ENCODE measurements at regions not wholly inside any gene's neighbourhood (a gene's known extent, or its start where the extent isn't known, plus 50 kb on each side); places are given as distances from the start of the nearest gene placed in this dataset.
A peak's percentile ranks its signal among the peaks of the same experiment; 100 is the strongest.

DNA sequence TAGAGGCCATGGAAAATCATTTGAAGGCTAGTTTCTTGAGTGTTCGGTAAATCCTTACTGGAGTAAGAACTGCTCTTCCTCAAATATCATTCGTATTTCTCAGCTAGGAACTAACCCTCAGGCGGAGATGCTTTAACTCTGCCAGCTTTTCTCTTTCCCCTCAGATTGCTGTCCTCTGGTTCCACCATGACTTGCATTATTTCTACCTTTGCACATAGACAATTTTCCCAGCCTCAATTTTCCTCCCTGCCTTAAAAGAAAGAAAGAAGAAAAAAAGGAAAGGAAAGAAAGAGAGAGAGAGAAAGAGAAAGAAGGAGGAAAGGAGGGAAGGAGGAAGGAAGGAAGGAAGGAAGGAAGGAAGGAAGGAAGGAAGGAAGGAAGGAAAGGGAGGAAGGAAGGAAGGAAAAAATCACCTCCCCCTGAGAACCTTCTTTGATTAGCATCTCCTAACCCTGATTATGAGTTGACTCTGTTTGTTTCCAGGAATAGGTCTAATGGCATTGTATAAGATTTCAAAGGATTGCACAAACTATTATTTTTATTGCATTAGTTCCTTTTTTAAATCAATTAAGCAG lies 123.3 kb upstream of the FAM204A start:
- no peaks in the 10 kb centered on the region for H3F3A ChIP-seq (ENCODE audit: low read depth)
- H3K36me3 Mint-ChIP-seq: no peaks in the 10 kb centered on the region
- no peak overlapping the region for H3K27ac ChIP-seq
- no peaks in the 10 kb centered on the region for H3K9me3 ChIP-seq (ENCODE audit: low read depth)
- H3K4me1 Mint-ChIP-seq: peaks cover 8% of the 10 kb centered on the region
- H3K27me3 Mint-ChIP-seq (ENCODE audit: insufficient read depth, low read depth): peaks cover 9% of the 10 kb centered on the region
- no peaks in the 10 kb centered on the region for H3K36me3 ChIP-seq
- H3K27ac Mint-ChIP-seq: no peak overlapping the region
- H3K79me2 ChIP-seq (ENCODE audit: low read depth): no peaks in the 10 kb centered on the region
- H3K9ac ChIP-seq: no peak overlapping the region
- H2AFZ ChIP-seq (replicated peaks): no peak overlapping the region
- peaks cover 10% of the 10 kb centered on the region for H3K4me1 ChIP-seq
- no peak overlapping the region for H3K4me2 ChIP-seq
- no peak for DNase-seq (ENCODE audit: low spot score)
- no peaks in the 10 kb centered on the region for H4K20me1 ChIP-seq (ENCODE audit: low read depth)
- TF ChIP-seq EZH2phosphoT487 (IDR thresholded peaks at IDR 0.05): no peak
- TF ChIP-seq, protein P1, sequence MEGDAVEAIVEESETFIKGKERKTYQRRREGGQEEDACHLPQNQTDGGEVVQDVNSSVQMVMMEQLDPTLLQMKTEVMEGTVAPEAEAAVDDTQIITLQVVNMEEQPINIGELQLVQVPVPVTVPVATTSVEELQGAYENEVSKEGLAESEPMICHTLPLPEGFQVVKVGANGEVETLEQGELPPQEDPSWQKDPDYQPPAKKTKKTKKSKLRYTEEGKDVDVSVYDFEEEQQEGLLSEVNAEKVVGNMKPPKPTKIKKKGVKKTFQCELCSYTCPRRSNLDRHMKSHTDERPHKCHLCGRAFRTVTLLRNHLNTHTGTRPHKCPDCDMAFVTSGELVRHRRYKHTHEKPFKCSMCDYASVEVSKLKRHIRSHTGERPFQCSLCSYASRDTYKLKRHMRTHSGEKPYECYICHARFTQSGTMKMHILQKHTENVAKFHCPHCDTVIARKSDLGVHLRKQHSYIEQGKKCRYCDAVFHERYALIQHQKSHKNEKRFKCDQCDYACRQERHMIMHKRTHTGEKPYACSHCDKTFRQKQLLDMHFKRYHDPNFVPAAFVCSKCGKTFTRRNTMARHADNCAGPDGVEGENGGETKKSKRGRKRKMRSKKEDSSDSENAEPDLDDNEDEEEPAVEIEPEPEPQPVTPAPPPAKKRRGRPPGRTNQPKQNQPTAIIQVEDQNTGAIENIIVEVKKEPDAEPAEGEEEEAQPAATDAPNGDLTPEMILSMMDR (IDR thresholded peaks at IDR 0.05): no peak
- no peak for TF ChIP-seq EZH2 (IDR thresholded peaks at IDR 0.05)
- no peak overlapping the region for H3K4me3 ChIP-seq
- no peak overlapping the region for H3K4me3 Mint-ChIP-seq
- H3K9me3 Mint-ChIP-seq: no peaks in the 10 kb centered on the region
- H3K27me3 ChIP-seq: peaks cover 3% of the 10 kb centered on the region

DNA sequence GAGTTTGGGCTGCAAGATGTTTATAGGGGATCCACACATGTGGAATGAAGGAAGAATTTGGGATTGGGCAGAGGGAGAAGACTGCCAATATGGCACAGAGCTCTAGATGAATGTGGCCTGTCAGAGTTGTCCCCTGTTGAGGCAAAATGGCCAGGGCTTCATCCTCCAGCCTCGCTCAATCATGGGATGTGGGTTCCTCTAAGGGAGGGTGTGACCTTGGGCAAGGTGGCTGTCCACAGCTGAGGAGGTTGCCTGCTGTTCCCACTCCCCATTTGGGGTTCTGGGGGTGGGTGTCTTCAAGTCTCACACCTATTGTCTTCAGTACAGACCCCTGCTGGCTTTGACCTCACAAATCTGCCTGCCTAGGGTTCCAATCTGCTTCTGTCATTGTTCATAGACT lies 121.6 kb upstream of the FAM204A start:
- H3F3A ChIP-seq (ENCODE audit: low read depth): no peaks in the 10 kb centered on the region
- no peaks in the 10 kb centered on the region for H3K9me3 ChIP-seq (ENCODE audit: low read depth)
- H3K36me3 ChIP-seq: no peaks in the 10 kb centered on the region
- no peak for DNase-seq (ENCODE audit: low spot score)
- no peaks in the 10 kb centered on the region for H3K79me2 ChIP-seq (ENCODE audit: low read depth)
- no peak overlapping the region for H3K27ac ChIP-seq
- no peak overlapping the region for H3K27ac Mint-ChIP-seq
- TF ChIP-seq EZH2phosphoT487 (IDR thresholded peaks at IDR 0.05) (no peak), EZH2 (IDR thresholded peaks at IDR 0.05) (no peak)
- TF ChIP-seq, protein P1 (IDR thresholded peaks at IDR 0.05): no peak
- H3K27me3 Mint-ChIP-seq (ENCODE audit: insufficient read depth, low read depth): peaks cover 9% of the 10 kb centered on the region
- H3K9me3 Mint-ChIP-seq: no peaks in the 10 kb centered on the region
- H3K4me2 ChIP-seq: no peak overlapping the region
- no peaks in the 10 kb centered on the region for H3K36me3 Mint-ChIP-seq
- H3K4me3 ChIP-seq: no peak overlapping the region
- H4K20me1 ChIP-seq (ENCODE audit: low read depth): no peaks in the 10 kb centered on the region
- H3K27me3 ChIP-seq: peaks cover 8% of the 10 kb centered on the region
- no peak overlapping the region for H2AFZ ChIP-seq (replicated peaks)
- H3K4me3 Mint-ChIP-seq: no peak overlapping the region
- H3K4me1 Mint-ChIP-seq: peaks cover 12% of the 10 kb centered on the region
- H3K9ac ChIP-seq: no peak overlapping the region
- H3K4me1 ChIP-seq: peaks cover 10% of the 10 kb centered on the region

DNA sequence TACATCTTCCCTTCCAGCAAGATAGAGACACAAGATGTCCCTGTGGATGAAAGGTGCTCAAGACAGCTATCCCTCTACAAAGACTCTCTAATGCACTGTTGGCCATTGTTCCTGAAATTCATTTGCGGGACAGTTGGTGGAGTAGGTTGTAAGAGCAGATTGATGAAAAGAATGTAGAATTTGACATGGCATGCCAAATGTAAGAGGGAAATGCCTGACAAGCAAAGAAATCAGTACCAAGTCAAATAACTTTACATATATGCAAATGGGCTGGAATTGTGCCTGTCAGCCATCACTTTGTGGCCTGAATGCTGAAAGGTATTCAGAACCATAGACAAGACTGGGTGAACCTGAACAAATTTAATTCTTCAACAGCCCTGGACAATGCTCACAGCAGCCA lies 120.3 kb upstream of the FAM204A start:
- peaks cover 5% of the 10 kb centered on the region for H3K27me3 Mint-ChIP-seq (ENCODE audit: insufficient read depth, low read depth)

DNA sequence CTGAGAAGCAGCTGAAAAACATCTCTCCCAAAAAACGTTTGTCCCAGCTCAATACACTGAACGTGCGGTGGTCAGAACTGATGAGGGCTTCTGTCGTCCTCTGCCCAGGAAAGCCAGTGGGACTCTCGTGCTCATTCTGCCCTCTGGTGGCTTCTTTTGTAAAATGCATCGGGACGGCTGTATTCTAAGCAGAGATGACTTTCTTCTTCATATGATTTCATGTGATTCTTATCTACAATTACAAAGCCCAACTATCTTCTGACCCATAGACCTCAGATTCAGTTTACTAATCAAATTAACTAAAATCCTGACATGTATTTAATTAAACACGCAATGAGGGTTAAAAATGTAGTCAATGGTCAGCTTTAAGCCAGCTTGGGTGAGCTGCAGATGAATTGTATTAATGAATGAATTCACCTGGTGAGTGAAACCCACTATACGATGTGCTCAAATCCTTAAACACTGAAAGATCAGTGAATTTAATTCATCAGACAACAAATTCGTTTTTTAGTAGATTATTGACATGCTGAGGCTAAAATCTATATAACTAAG lies 117.6 kb upstream of the FAM204A start:
- Histone ChIP-seq H3K4me3 (no peak overlapping the region), H2AFZ (replicated peaks) (peak overlapping the region; percentile 48), H3K27ac (no peak overlapping the region), H3K9ac (no peak overlapping the region), H3K9me3 (ENCODE audit: low read depth) (no peaks in the 10 kb centered on the region), H3F3A (ENCODE audit: low read depth) (no peaks in the 10 kb centered on the region), H4K20me1 (ENCODE audit: low read depth) (no peaks in the 10 kb centered on the region), H3K4me2 (no peak overlapping the region), H3K36me3 (no peaks in the 10 kb centered on the region), H3K79me2 (ENCODE audit: low read depth) (no peaks in the 10 kb centered on the region), H3K27me3 (peaks cover 8% of the 10 kb centered on the region), H3K4me1 (peaks cover 12% of the 10 kb centered on the region)
- H3K27me3 Mint-ChIP-seq (ENCODE audit: insufficient read depth, low read depth): peaks cover 3% of the 10 kb centered on the region
- peak; percentile 88 for DNase-seq (ENCODE audit: low spot score)
- H3K4me3 Mint-ChIP-seq: no peak overlapping the region
- no peak overlapping the region for H3K27ac Mint-ChIP-seq
- H3K4me1 Mint-ChIP-seq: peaks cover 10% of the 10 kb centered on the region
- no peaks in the 10 kb centered on the region for H3K36me3 Mint-ChIP-seq
- TF ChIP-seq EZH2phosphoT487 (IDR thresholded peaks at IDR 0.05): no peak
- TF ChIP-seq, protein P1 (IDR thresholded peaks at IDR 0.05): peak; percentile 90
- no peaks in the 10 kb centered on the region for H3K9me3 Mint-ChIP-seq

More for the DNA sequence above, 120.3 kb upstream of the FAM204A start:
- peaks cover 10% of the 10 kb centered on the region for H3K4me1 ChIP-seq
- H3K36me3 ChIP-seq: no peaks in the 10 kb centered on the region
- no peaks in the 10 kb centered on the region for H4K20me1 ChIP-seq (ENCODE audit: low read depth)
- H3K9me3 ChIP-seq (ENCODE audit: low read depth): no peaks in the 10 kb centered on the region
- no peak for TF ChIP-seq EZH2 (IDR thresholded peaks at IDR 0.05)
- no peak for TF ChIP-seq EZH2phosphoT487 (IDR thresholded peaks at IDR 0.05)
- no peaks in the 10 kb centered on the region for H3F3A ChIP-seq (ENCODE audit: low read depth)
- no peak overlapping the region for H2AFZ ChIP-seq (replicated peaks)
- Mint-ChIP-seq H3K36me3 (no peaks in the 10 kb centered on the region), H3K4me1 (peaks cover 12% of the 10 kb centered on the region), H3K9me3 (no peaks in the 10 kb centered on the region), H3K27ac (no peak overlapping the region), H3K4me3 (no peak overlapping the region)
- H3K4me2 ChIP-seq: no peak overlapping the region
- no peak overlapping the region for H3K27ac ChIP-seq
- no peak for DNase-seq (ENCODE audit: low spot score)
- H3K79me2 ChIP-seq (ENCODE audit: low read depth): no peaks in the 10 kb centered on the region
- peaks cover 8% of the 10 kb centered on the region for H3K27me3 ChIP-seq
- no peak overlapping the region for H3K4me3 ChIP-seq
- H3K9ac ChIP-seq: no peak overlapping the region
